ENCODE measurements at regions not wholly inside any gene's neighbourhood (a gene's known extent, or its start where the extent isn't known, plus 50 kb on each side); places are given as distances from the start of the nearest gene placed in this dataset.

GRCh38 chr14:76647697-76648298 is 113.5 kb upstream of the VASH1 start:
- Histone ChIP-seq H3K9me3 (no peaks in the 10 kb centered on the region), H3K36me3 (no peaks in the 10 kb centered on the region), H3K4me1 (no peaks in the 10 kb centered on the region), H3K27me3 (replicated peaks in 1 of 7) (peaks cover 0 to 25% (median 0%) of the 10 kb centered on the region in 7 donors), H3K27ac (no peak overlapping the region), H3K4me3 (no peak overlapping the region)
- intact Hi-C loops (cut with DNase I; ENCODE audit: low total_unique reads): loop anchor here (5.0 to 10.0 kb wide), 3 partner anchors 143 to 593 kb away; no protein-coding TSS in a partner anchor
- no peak for DNase-seq
- TF ChIP-seq POLR2AphosphoS5 (IDR thresholded peaks at IDR 0.05) (no peak), CTCF (IDR thresholded peaks at IDR 0.05 in 8 of 11, conservative IDR thresholded peaks at IDR 0.05 in 3 of 11) (peak in 10 of 11 experiments; percentile 16 to 83 (median 72)), POLR2A (IDR thresholded peaks at IDR 0.05) (no peak)
- WGBS, 5 donors: 74 to 81% (median 77%) methylated on average over 7 of the region's 7 CpGs

DNA sequence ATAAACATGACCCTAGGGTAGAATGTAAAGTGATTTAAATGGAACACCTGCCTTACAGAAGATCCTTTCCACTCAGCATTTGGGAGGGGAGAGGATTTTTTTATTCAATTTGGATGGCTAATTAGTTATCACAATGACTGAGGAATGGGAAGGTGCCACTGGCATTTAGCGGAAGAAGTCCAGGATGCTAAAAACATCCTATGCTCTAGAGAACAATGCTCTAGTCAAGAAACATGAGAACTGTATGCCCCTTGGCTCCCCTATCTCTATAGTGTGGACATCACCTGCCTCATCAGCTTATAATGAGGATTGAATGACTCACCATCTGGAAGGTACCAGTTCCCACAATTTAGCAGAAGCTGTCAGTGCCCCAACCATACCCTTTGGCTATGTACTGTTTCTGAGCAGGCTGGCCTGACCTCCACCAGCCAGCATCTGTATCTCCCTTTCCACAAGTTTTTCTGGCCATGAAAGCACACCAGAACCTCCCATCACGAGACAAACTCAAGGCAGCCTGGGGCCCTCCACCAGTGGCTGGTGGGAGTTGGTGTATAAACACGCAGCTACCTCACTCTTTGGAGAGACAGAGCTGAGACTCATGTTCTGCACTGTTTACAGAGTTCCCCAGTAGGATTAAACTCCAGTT is 109.7 kb upstream of the VASH1 start:
- Histone ChIP-seq H3K27me3 (replicated peaks in 1 of 7) (peaks cover 0 to 6% (median 0%) of the 10 kb centered on the region in 7 donors), H3K27ac (no peak overlapping the region), H3K4me1 (no peaks in the 10 kb centered on the region), H3K36me3 (no peaks in the 10 kb centered on the region), H3K4me3 (no peak overlapping the region), H3K9me3 (no peaks in the 10 kb centered on the region)
- DNase-seq: no peak
- 85 to 91% (median 89%) methylated on average over 3 of the region's 3 CpGs for WGBS, 5 donors
- no peak for TF ChIP-seq CTCF (IDR thresholded peaks at IDR 0.05 in 8 of 11, conservative IDR thresholded peaks at IDR 0.05 in 3 of 11)
- no peak for TF ChIP-seq POLR2A (IDR thresholded peaks at IDR 0.05)
- TF ChIP-seq POLR2AphosphoS5 (IDR thresholded peaks at IDR 0.05): no peak
- intact Hi-C loops (cut with DNase I; ENCODE audit: low total_unique reads): no loop called here

GRCh38 chr14:76653875-76654572 is 107.2 kb upstream of the VASH1 start:
- H3K27ac ChIP-seq: no peak overlapping the region
- DNase-seq: no peak
- intact Hi-C loops (cut with DNase I; ENCODE audit: low total_unique reads): no loop called here
- 77 to 88% (median 84%) methylated on average over 8 of the region's 8 CpGs for WGBS, 5 donors
- H3K27me3 ChIP-seq (replicated peaks in 1 of 7): peaks cover 0 to 6% (median 0%) of the 10 kb centered on the region in 7 donors
- H3K4me1 ChIP-seq: no peaks in the 10 kb centered on the region
- H3K4me3 ChIP-seq: no peak overlapping the region
- no peaks in the 10 kb centered on the region for H3K36me3 ChIP-seq
- H3K9me3 ChIP-seq: peaks cover 0 to 20% (median 15%) of the 10 kb centered on the region in 8 donors
- TF ChIP-seq CTCF (IDR thresholded peaks at IDR 0.05 in 8 of 11, conservative IDR thresholded peaks at IDR 0.05 in 3 of 11): no peak
- no peak for TF ChIP-seq POLR2A (IDR thresholded peaks at IDR 0.05)
- TF ChIP-seq POLR2AphosphoS5 (IDR thresholded peaks at IDR 0.05): no peak

- TF ChIP-seq CTCF (IDR thresholded peaks at IDR 0.05 in 8 of 11, conservative IDR thresholded peaks at IDR 0.05 in 3 of 11) (no peak), POLR2A (IDR thresholded peaks at IDR 0.05) (no peak), POLR2AphosphoS5 (IDR thresholded peaks at IDR 0.05) (no peak)
- Histone ChIP-seq H3K4me1 (no peaks in the 10 kb centered on the region), H3K4me3 (no peak overlapping the region), H3K27ac (no peak overlapping the region), H3K27me3 (replicated peaks in 1 of 7) (peaks cover 0 to 6% (median 0%) of the 10 kb centered on the region in 7 donors), H3K36me3 (no peaks in the 10 kb centered on the region), H3K9me3 (peaks cover 0 to 25% (median 18%) of the 10 kb centered on the region in 8 donors)
- intact Hi-C loops (cut with DNase I; ENCODE audit: low total_unique reads): no loop called here
- WGBS, 5 donors: 39 to 72% (median 62%) methylated on average over 10 of the region's 10 CpGs
- DNase-seq: no peak
Measured at GRCh38 chr14:76654573-76655108, 106.6 kb upstream of the VASH1 start.
